Superior temporal gyrus (tissue), 1 donor: ENCODE measurements at regions not wholly inside any gene's neighbourhood (a gene's known extent, or its start where the extent isn't known, plus 50 kb on each side); places are given as distances from the start of the nearest gene placed in this dataset.
"Not testable (repeated sequence)": the region's sequence is repeated elsewhere in the genome, so short reads cannot be mapped to it uniquely, and the experiment has no call there.

Source experiments
- DNase-seq: peaks from one replicate; pipeline ENCODE4 v3.0.0-alpha.2; 2016; ENCODE audit errors: extremely low spot score

DNA sequence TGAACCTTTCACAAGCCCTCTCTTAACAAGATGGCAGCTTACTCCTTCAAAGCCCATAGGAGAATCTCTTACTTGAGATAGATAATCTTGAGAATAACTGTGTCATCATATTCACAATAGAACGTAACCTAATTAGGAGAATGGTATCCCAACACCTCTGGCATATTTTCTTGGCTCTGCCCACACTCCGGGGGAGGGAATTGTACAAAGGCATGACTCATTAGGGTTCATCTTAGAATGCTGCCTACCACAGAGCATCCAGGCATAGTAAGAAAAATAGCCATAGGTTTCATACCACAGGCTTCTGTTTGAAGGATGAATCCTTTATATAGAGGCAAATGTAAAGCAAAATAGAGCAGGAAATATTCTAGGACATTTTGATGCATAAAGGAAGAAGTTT lies 1100.6 kb upstream of the CITED2 start:
- DNase-seq = no peak

DNA sequence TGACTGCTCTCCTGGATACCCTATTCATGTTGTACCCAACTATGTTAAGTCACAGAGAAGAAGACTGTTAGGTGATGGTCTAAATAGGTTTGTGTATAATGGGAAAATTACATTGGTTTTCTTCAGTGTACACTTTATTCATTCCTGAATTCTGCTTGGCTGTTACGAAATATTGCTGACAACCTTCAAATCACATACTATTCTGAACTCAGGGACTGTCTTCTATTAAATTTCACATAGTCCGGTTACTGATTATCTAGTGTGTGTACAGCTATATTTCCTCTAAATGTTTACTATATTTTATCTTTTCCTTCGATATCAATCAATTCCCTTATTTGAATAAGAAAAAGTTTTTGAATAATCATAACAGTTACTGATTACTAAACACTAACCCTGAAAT lies 1090.3 kb upstream of the CITED2 start:
- no peak for DNase-seq

DNA sequence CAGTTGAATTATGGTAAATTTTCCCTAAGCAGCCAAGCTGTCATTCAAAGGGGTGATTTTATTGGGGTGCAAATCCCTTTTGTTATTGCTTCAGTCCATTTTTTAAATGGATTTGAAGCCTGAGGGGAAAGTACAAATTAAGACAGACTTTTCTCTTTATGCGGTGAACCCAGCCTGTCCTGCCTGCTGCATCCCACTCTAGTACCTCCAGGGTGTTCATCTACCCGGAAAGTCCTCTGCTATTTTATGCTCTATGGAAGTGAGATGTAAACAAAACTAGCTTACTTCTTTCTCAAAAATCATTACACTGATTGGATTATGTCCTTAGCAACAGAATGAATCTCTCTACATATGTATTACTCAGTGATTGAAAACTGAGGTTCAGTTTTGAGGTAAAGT lies 1088.9 kb upstream of the CITED2 start:
- DNase-seq = no peak

DNA sequence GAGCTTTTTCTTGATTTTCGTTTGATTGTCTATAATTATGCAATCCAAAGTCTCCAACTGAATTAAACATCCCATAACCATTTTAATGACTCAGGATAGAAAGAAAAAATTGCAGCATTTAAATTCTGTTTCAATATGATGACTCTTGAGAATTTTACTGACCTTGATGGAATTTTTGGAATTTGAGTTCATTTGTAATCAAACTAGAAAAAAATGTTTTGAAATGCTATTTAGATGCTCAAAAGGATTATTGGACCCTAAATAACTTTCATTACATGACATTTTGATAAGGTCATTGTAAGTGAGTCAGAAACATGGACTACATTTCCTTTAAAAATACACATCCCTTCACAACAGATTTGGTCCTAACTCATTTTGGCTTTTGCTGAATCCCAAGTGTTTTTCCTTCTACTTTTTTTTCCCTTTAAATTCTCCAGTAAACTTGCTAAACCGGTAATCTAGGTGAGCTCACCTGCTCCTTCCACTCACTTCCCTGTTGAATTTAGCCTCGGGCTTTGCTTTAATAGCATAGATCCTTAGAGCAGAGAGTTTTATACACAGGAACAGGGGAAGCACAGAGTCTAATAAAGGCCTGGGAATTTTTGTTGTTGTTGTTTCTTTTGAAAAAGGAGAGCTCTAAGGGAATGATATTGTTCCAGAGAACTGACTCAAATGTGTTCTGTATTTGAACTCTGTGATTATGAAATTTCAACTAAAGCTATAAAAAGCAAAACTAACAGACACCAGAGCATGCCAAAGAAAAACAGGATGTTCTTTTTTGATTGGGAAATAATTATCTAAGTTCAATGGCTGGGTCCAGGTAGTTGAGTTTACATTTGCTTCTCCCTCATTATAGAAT lies 1088.2 kb upstream of the CITED2 start:
- DNase-seq = no peak

DNA sequence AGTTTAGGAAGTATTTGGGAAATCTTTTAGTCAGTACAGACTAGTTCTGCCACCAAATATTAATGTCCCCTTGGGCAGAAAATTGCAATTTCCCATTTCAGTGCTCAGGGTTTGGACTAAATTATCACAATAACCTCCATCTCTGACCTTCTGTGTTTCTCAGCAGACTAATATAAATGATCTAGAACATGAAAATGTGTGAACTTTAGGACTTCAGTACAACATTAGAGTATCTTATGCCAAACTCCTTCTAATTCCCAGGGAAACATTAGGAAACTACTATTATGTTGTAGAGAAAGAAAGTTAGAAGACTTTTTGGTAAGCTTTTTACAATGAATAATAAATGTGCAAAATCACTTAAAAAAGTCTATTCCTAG lies 1087.6 kb upstream of the CITED2 start:
- DNase-seq = no peak

DNA sequence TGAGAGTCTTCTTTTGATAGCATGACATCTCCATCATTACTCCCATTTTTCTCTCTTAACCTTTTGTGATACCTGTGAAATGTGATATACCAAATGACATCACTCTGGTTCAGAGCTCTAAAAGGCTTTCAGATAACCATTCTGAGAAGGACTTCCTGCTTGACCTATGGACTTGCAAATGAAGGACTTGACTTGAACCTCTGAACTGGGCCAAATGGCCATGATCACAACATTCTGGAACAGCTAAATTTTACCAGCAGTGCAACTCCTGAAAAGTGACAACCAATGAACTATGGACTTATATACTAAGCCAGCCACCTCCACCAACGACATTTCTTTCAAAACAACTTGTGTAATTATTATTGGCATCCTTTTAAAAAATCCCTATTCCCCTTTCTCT lies 1085.8 kb upstream of the CITED2 start:
- DNase-seq = no peak

DNA sequence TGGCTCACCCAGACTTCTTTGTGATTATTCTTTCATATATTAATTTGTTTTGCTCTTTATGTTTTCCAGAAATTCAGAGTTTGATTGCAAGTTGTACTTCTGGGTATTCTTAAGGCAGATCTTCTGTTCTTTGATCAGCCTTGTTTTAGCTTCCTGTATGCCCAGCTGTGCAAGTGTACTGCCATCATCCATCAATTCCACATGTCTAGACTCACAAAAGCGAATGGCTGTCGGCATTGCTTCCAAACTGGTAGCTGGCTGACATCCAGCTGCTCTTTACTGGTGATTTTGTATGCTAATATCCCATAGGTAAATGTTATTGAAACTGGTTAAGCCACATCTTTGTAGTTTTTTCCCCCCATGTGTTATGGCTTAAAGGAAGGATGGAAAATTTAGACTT lies 1084.8 kb upstream of the CITED2 start:
- DNase-seq = no peak

DNA sequence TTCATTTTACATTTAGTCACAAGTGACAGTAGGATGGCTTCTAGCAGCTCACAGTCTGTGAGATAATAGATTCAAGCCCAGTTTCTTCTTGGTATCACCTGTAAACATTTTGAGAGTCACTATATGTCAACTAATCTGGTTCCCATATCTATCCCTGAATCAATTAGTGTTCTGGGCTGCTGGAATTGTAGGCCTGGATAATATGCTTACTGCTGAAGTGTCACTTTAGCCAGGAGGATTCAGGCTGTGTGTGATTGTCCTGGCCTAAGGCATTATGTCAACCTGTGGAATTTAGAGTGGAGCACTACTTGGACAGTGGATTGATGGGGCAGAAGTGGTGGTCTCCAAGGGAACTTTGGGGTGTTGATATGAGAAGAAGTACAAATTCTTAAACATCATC lies 1071.8 kb upstream of the CITED2 start:
- no peak for DNase-seq

DNA sequence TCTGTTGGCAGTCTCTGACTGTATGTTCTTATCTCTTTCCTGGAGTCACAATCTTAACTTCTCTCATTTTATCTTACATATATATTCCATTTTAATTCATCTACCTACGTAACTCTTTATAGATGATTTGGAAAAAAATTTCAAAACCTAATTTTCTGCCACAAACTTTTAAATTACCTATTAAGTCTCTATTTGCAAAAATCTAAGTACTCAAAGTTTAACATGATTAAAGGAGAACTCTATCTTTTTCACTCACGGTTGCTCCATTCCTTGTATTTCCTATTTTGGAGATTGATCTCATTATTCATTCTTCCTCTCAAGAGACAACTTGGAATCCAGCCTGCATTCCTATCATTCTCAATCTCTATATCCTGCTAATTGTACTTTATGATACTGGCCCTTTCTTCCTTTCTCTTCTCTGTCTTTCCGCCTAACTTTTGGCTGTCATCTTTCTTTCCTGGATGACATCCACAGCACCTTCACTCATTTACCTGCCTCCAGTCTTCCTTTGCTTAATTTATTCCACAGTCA lies 1071.1 kb upstream of the CITED2 start:
- no peak for DNase-seq

DNA sequence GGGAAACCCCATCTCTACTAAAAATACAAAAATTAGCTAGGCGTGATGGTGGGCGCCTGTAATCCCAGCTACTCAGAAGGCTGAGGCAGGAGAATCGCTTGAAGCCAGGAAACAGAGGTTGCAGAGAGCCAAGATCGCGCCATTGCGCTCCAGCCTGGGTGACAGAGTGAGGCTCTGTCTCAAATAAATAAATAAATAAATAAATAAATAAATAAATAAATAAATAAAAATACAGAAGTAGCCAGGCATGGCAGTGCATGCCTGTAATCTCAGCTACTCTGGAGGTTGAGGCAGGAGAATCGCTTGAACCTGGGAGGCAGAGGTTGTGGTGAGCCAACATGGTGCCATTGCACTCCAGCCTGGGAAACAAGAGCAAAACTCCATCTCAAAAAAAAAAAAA lies 1068.7 kb upstream of the CITED2 start:
- not testable (repeated sequence) for DNase-seq

DNA sequence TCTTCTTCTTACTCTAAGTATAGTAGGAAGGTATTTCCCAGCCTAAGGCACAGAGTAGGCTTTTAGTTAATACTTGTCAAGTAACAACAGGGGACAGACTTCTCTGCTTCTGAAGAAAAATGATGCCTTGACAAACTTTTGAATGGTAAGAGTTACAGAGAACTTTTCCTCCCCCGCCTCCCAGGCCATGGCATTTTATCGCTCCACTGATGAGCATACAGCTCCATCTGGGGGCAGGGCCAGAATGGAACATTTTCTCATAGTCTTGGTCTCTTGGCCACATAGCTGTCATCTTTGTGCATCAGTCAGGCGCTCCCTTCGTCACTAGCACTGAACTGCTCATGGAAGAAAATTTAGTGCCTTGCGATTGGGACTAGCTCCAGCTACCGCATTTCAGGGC lies 1066.8 kb upstream of the CITED2 start:
- peak; percentile 33 for DNase-seq

DNA sequence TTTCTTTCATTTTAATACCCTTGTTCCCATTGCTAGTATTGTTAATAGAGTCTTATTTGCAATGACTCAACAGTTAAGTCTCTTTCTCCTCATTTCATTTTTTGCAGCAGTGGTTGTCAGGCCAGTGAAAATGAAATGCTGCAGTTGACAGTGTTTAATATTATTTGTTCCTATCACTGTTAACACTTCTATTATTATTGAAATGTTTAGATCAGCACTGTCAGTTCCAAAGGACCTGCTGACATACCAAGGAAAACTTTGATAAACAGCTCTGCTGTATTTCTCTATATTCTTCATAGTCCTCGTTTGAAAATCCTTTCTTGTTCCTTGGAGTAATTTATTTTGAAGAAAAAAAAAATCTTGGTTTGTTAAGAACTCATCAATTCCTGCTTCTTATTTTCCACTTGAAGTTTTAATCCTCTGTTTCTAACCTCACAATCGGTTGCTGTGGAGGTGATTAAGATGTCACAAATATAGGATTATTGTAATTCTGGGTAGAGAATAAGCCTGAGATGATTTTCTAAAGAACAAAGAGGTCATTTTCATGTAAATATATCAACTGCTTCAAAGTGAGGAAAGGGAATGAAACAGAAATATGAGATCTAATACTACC lies 1065.9 kb upstream of the CITED2 start:
- no peak for DNase-seq

DNA sequence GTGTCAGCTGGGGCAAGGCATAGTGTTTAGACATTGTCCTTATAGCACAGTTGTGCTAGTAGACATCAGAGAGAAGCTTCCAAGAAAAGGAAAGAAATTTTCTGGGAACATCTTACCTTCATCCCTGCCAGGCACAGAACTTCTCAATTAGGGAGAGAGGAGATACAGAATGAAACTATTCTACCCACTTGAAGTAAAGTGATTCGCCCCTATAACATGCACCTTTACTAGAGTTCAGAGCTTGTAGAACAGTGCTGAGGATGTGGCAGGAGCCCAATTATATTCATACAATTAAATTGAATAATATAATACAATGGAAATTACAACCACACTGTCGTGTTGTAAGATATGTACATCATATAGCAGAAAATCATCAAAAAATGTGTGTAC lies 1063.9 kb upstream of the CITED2 start:
- DNase-seq = no peak

DNA sequence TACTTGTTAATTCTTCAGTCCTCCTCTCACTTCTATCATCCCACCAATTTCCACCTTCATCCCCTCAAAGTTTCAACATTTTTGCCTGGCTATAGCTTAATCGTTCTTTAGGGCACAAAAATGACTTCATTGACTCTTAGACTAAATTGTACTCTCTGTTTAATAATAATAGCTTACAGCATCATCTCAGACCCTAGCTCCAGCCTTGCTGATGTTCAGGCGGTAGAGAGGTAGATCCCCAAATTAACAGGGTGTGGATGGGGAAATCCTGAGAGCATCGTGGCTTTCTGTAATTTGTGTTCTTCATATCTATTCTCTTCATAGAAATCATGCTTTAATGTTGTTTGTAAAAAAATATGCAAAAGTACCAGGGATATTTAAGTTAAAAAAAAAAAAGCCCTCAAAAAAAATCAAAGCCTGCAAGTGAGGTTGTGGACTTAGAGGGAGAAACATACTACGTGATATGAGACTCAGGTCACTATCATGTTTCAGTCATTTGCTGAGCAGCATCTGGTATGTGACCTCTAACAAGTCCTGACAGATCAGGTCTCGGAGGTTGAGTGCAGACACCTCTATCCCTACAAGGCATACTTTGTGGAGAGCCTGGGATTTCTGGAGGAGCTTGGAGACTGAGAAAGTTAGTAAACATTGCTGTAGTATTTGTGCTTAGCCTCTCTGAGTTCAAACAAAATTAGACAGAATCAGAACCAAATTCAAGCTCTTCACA lies 1063.3 kb upstream of the CITED2 start:
- no peak for DNase-seq

DNA sequence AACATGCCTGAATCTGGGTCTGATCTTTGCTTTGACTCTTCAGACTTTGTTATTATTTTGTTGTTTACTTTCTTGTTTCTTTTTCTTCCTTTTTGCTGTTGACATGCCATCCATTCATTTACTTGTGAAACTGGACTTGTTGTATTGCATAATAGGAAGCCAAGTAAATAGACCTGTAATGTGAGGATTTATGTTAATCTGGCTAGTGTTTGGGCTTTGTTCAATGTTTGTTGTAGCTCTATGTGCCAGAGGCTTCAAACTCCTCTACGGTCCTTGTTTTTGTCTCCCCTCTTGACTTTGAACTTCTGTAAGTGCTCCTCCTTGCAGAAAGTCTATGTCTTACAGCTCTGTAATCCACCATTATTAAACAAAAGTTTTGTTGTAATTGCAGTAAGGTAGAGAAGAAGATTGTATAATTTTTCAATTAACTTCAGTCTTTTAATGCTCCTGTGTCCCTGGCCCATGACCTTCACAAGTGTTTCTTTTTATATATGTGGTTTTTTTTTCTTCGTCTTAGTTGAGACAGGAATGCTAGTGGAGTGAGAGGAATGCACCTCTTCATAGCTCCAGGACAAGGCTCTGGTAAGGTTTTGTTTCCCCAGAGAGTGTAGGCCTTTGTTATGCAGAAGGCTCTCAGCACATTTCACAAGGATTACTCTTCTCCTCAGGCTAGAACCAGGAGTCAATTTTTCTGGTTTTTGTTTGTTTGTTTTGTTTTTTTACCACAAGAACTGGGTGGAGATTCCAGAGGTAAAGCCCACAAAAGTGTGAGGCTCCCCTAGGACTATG lies 1061.8 kb upstream of the CITED2 start:
- DNase-seq = no peak

DNA sequence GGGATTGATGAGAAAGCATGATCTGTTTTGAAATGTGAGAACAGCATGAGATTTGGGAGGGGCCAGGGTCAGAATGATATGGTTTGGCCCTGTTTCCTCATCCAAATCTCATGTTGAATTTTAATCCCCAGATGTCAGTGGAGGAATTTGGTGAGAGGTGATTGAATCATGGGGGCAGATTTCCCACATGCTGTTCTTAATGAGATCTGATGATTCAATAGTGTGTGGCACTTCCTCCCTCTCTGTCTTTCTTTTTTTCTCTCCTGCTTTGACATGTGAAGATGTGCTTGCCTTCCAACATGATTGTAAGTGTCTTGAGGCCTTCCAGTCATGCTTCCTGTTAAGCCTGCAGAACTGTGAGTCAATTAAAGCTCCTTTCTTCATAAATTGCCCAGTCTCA lies 1060.3 kb upstream of the CITED2 start:
- no peak for DNase-seq

DNA sequence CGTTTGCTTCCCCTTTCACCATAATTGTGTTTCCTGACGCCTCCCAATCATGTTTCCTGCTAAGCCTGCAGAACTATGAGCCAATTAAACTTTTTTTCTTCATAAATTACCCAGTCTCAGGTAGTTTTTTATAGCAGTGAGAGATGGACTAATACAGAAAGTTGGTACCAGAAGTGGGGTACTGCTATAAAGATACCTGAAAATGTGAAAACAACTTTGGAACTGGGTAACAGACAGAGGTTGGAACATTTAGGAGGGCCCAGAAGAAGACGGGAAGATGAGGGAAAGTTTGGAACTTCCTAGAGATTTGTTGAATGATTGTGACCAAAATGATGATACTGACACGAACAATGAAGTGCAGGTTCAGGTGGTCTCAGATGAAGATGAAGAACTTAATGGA lies 1058.6 kb upstream of the CITED2 start:
- DNase-seq = no peak

DNA sequence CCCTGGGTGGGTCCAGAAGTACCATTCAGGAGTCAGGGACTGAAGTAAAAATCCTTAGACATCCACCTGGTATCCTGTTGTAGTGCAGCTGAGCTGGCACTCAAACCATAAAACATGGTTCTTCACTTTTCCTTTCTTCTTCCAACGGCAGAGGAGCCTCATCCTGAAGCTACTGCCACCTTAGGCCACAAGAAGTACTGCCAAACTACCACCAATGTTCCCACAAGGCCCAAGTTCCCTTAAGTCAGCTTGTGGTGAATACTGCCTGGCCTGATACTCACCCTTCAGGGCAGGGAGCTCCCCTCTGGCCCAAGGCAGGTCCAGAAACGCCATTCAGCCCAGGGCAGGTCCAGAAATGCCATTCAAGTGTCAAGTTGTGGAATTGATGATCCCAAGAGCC lies 1053.4 kb upstream of the CITED2 start:
- DNase-seq = no peak

DNA sequence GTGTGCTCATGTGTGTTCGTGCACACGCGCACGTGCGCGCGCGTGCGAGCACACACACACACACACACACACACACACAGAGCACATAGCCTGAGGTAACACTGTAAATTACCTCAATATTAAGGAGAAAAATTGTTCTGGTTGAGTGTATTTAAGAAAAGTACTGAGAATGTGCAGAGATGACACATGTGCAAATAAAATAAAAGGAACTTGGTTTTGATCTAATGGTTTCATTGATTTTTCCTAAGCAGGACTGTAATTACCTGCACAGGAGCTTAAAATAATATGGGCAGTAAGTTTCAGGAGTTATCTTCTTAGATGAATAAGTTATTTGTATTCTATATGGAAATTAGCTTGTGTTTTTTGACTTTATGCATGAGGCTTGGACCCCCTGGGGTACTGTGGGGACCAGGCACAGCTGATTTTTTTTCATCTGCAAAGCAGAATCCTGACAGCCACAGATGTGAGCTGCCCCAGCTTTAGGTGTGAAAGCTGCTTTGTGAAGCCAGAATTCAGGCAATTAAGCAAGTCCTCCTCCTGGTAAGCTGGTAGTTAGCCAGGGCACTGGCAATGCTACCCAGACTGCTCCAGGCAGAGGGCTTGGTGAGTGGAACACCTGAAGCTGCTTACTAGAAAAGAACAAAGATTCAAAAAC lies 1040.6 kb upstream of the CITED2 start:
- DNase-seq = no peak

DNA sequence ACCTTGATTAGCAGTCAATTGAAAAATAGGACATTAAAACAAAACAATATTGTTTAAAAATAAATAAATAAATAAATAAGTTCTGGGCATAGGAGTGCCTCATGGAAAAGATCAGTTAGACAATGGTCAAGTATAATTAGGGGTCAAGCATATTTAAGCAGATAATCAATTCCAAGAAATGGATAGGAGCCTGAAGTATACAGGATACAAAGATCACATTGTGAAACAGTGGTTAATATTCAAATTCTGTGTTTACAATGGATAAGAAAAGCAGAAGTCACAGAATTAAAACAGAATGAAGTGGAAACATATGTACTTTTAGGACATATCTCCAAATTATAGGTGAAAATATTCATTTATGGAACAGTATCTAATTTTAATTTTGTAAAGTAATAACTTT lies 1028.6 kb upstream of the CITED2 start:
- DNase-seq = no peak

DNA sequence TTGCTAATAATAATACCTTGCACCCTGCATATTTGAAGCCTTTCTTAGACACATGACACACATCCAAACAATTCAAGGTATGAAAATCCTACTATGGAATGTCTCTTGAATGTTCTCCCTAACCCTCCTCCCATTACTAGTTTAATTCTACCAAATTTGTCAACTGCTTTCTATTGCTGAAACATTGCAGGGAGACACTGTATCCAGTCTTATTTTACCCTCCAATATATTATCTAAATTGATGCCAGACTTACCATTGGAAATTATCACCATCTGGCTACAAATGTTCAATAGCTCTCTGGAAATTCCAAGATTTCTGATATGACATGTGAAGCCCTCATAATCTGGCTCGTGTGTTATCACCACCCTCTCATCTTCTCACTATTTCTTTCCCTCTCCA lies 1027.3 kb upstream of the CITED2 start:
- DNase-seq = no peak
